Stimulated activated effector memory CD8-positive, alpha-beta T cell treated with anti-CD3 and anti-CD28 coated beads, Interleukin-12 subunit alpha, Interleukin-12 subunit beta, amount 100 ng/mL, for 72 hours (primary cell): ENCODE measurements at regions not wholly inside any gene's neighbourhood (a gene's known extent, or its start where the extent isn't known, plus 50 kb on each side); places are given as distances from the start of the nearest gene placed in this dataset.

Experiments used
- ATAC-seq: fragments of 150-1000 bp; cut with Tn5 transposase; 2 replicates; pipeline ENCODE4 v1.10.0; 2021
- DNase-seq, 2 donors: peaks; one replicate each; pipeline ENCODE4 v3.0.0; 2021 to 2022; ENCODE audit warnings: low spot score in 2 of 2
- H3K27ac Mint-ChIP-seq: one replicate; pipeline ENCODE4 v1.8.0; 2022; ENCODE audit warnings: mild to moderate bottlenecking, mixed read lengths
- H3K36me3 Mint-ChIP-seq: one replicate; pipeline ENCODE4 v1.8.0; 2022; ENCODE audit warnings: mild to moderate bottlenecking, mixed read lengths
- H3K4me1 Mint-ChIP-seq: one replicate; pipeline ENCODE4 v1.8.0; 2022; ENCODE audit warnings: mixed read lengths
- H3K4me3 Mint-ChIP-seq: one replicate; pipeline ENCODE4 v1.8.0; 2022; ENCODE audit warnings: mild to moderate bottlenecking, mixed read lengths
- H3K9me3 Mint-ChIP-seq: one replicate; pipeline ENCODE4 v1.8.0; 2022; ENCODE audit warnings: mixed read lengths

DNA sequence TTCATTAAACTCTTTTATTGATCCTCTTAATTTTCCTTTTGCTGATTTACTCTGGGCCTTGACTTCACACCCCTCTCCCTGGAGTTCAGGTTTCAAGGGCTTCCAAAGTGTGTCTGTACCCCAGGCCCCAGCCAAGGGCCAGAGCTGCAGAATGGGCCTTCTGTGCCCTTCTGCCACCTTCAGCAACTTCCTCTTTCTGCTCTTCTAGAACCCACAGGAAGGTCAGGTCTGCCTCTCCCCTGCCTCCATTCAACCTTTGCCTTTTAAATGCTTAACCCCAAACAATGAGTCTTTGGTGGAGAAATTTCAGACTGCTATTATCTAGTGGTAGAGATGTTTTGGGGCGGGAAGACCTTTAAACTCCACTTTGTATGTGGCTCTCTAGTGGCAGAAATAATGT is 63.1 kb downstream of the TSN start:
- no peaks in the 10 kb centered on the region for H3K9me3 Mint-ChIP-seq
- H3K4me3 Mint-ChIP-seq, result no peak overlapping the region
- DNase-seq (no peak), ATAC-seq (no peak)
- H3K4me1 Mint-ChIP-seq, result no peaks in the 10 kb centered on the region
- no peaks in the 10 kb centered on the region for H3K36me3 Mint-ChIP-seq
- no peak overlapping the region for H3K27ac Mint-ChIP-seq

DNA sequence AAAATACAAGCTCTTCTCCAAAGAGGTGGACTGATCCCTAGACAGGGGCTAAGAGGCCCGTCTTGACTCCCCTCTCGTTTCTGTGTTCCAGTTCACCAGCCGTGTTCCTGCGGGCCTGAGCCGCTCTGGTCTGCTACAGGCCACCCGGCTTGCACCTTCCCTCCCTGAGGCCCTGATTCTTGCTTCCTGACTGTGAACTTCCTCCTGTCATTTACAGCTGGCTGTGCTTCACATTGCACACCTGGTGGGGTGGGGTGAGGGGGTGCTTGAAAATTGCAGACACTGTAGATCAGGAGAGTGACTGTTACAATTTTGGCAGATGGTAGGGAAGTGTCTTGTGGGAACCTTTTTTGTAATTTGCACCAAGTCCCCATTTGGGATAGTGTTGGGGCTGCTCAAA is 64.4 kb downstream of the TSN start:
- no peak overlapping the region for H3K27ac Mint-ChIP-seq
- no peak overlapping the region for H3K4me3 Mint-ChIP-seq
- H3K9me3 Mint-ChIP-seq, result no peaks in the 10 kb centered on the region
- H3K4me1 Mint-ChIP-seq, result no peaks in the 10 kb centered on the region
- no peaks in the 10 kb centered on the region for H3K36me3 Mint-ChIP-seq
- no peak for ATAC-seq
- no peak for DNase-seq

DNA sequence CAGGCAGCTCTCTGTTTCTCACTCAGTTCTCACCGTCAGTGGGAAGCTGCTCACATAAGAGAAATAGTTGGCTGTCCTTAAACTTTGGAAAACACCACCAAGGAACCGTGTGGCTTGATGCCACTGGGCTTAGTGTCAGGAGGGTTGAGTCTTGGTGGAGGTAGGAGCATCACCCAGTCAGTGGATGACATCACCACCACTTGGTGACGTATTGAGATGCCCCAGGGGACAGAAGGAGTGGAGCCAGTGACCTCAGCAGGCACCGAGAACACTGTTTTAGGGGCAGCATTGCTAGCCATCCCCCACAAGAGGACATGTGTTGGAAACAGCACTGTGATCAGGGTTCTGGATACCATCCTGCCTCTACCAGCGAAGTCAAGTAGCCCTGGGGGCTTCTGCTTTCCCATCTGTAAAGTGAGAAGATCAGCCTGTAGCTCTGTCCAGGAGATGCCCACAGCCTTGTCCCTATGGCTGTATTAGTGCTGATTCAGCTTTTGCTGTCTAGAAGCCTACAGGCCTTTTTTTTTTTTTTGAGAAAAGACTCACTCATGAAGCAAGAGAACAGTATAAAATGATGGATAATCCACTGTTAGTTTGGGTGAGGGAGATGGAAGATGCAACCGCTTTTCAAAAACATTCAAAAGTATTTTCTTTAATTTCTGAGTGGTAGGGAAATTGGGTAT is 66.2 kb downstream of the TSN start:
- no peaks in the 10 kb centered on the region for H3K4me1 Mint-ChIP-seq
- no peaks in the 10 kb centered on the region for H3K36me3 Mint-ChIP-seq
- no peak overlapping the region for H3K4me3 Mint-ChIP-seq
- no peaks in the 10 kb centered on the region for H3K9me3 Mint-ChIP-seq
- DNase-seq (no peak), ATAC-seq (no peak)
- H3K27ac Mint-ChIP-seq, result no peak overlapping the region

DNA sequence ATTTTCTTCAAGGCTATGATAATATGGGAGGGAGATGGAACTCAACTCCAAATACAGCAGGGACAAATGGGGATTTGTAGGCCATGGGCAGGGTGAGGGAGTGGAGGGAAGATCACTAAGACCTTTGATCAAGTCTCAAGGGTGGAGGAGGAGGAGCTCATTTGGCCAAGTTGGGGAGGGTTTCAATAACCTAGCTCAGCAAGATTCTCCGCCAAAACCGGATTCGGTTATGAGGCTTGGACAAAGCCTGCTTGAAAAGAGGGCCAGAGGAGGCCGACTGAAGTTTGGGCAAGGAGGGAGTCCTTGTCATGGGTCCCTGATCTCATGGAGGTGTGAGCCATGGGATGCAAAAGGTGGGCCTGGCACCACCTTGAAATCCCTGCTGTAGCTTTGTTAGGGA is 68.8 kb downstream of the TSN start:
- ATAC-seq (no peak), DNase-seq (no peak)
- Mint-ChIP-seq H3K36me3 (no peaks in the 10 kb centered on the region), H3K9me3 (no peaks in the 10 kb centered on the region), H3K27ac (no peak overlapping the region), H3K4me1 (no peaks in the 10 kb centered on the region), H3K4me3 (no peak overlapping the region)

DNA sequence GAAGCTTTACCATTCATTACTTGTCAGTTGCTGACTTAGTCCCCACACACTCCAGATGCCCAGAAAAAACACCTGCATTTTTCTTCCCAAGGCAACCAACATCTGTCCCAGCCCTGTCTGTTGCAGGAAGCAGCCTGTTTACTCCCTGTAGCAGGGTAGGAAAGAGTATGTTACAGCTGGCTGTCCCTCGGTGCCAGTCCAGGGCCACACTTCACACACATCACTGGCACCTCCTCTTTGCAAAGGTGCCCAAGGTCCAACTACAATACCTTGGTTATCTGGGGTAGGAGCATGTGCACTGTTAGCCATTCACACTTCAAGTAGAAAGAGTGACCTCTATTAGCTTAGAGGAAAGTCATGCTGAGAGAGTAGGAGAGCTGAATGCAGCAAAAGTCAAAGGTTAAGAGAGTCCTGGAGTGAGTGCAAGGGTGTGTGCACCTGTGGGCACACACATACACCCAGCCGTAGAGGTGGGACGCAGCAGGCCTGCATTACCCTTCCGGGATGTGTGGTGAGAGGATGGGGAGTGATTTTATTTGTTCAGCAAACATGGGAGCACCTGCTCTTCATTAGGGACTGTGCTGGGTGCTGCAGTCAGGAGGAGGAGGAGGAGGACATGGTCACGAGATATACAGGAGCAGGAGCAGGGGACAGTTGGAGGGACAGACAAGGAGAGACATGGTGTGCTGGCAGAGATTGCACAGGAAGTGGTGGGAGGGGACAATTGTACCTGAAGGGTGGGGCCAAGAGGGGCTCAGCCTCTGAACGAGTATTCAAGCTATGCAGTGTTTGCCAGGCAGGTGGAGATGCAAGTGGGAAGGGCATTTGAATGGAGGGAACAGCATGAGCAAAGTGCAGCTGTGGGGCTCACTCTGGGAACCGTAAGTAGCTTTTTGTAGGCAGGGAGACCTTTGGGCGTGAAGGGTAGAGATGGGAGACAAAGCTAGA is 69.8 kb downstream of the TSN start:
- Mint-ChIP-seq H3K4me3 (no peak overlapping the region), H3K36me3 (no peaks in the 10 kb centered on the region), H3K4me1 (no peaks in the 10 kb centered on the region), H3K9me3 (no peaks in the 10 kb centered on the region), H3K27ac (no peak overlapping the region)
- DNase-seq (no peak), ATAC-seq (no peak)

DNA sequence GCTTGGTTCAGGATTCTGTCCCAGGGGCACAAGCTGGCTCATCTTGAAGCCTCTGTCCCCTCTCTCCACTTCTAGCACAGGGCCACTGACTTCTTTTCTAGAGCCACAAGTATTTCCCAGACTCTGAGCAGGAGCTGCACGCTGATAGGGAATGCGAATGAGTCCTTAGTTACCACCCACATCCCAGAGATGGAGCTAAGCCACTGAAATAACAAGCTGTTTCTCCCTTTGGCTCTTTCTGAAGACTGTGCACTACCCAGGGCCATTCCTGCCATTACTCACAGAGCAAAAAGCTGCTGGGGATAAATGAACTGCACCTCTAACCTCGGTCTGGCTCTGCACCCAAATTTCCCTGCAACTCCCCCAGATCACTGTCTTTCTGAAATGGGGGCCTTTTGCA is 70.6 kb downstream of the TSN start:
- ATAC-seq, result no peak
- H3K4me3 Mint-ChIP-seq, result no peak overlapping the region
- no peaks in the 10 kb centered on the region for H3K36me3 Mint-ChIP-seq
- DNase-seq, result no peak
- H3K27ac Mint-ChIP-seq, result no peak overlapping the region
- H3K4me1 Mint-ChIP-seq, result no peaks in the 10 kb centered on the region
- H3K9me3 Mint-ChIP-seq, result no peaks in the 10 kb centered on the region

DNA sequence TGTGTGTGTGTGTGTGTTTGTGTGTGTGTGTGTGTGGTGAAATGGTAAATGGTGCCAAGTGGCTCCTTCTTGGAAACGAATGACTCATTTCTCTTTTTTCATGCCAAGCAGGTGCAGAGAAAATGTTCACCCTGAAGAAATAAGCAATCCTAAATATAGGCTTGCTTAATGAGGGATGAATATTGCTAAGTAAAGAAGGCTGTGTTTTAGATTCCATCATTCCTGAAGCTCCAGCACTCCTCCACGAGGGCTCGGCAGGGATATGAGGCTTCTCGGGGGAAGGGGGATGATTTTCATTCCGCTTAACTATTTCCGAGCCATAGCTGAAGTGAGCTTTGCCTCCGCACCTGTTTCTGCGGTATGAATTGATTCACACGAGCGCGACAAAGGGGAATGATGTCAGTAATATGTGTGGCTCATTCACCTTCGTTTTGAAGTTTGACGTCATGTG is 72.9 kb downstream of the TSN start:
- no peak for ATAC-seq
- no peak for DNase-seq
- H3K4me1 Mint-ChIP-seq, result no peaks in the 10 kb centered on the region
- no peaks in the 10 kb centered on the region for H3K9me3 Mint-ChIP-seq
- H3K4me3 Mint-ChIP-seq, result no peak overlapping the region
- H3K27ac Mint-ChIP-seq, result no peak overlapping the region
- no peaks in the 10 kb centered on the region for H3K36me3 Mint-ChIP-seq

DNA sequence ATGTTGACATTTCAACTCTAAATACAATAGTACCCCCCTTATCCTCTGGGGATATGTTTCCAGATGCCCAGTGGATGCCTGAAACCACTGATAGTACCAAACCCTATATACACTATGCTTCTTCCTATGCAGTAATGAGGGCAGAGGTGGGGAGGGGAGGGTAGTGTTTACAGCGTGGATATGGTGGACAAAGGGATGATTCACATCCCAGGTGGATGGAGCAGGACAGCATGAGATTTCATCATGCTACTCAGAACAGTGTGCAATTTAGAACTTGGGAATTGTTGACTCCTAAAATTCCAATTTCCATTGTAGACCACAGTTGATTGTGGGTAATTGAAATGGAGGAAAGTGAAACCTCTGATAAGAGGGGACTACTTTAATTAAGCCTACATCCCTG is 75.4 kb downstream of the TSN start:
- Mint-ChIP-seq H3K4me3 (no peak overlapping the region), H3K36me3 (no peaks in the 10 kb centered on the region)

DNA sequence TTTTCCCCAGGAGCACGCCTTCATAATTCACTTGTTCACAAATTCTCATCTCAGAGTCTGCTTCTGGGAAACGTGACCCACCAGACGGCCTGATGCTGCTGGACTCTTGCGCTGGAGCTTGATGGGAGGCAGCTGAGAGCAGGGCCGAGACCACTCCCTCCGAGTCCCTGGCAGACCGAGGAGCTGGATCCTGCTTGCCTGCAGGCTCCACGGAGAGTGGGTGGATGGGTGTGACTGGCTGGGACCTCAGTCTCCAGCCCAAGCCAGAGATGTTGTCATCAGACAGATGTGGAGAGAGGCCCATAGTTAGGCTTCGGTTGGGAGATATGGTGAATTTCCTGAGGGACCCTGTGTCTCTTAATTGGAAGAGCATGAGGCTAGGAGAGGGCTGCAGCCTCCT is 76.4 kb downstream of the TSN start:
- H3K4me3 Mint-ChIP-seq, result no peak overlapping the region
- H3K27ac Mint-ChIP-seq, result no peak overlapping the region
- H3K36me3 Mint-ChIP-seq, result no peaks in the 10 kb centered on the region

More for the DNA sequence above, 75.4 kb downstream of the TSN start:
- Mint-ChIP-seq H3K9me3 (no peaks in the 10 kb centered on the region), H3K4me1 (no peaks in the 10 kb centered on the region), H3K27ac (no peak overlapping the region)
- ATAC-seq, result no peak
- no peak for DNase-seq

DNA sequence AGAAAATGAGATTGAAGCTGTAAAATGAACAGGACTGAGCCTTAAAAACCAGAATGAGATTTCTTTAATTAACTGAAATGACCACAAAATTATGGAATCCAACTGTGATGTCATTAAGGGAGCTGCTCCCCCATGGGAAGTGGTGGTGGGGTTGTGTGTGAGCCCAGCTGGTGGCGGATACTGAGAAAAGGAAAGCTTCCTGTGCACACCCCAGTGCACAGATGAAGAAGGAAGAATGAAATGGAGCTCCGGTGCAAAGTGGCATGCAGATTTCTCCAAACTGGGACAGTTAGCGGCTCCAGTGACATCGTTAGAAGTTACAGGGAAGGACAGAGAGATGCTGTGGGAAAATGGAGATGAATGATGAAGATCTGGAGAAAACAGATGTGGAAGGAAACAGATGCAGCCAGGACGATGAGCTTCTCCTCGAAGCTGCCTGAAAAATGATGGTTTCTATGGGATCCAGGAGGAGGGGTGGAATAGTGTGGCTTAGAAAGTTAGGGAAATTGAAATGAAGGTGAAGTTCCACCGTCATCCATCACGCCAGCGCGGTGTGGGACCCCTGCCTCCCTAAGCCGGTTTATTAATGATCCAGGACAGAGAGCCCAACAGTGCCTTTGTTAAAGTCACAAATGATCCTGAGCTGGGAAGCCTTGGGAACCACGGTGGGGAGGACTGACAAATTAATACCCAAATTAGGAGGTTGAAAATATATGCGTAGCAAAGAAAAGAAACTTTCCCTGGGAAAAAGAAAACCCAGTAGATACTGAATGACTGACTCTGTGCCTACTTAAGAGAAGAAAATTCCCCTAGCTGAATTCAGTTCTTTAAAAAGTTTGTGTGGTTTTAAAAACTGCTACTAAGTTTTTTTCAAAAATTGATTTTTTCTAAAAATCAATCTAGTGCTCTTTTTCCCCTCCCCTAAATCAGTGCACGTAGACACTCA is 77.2 kb downstream of the TSN start:
- H3K4me3 Mint-ChIP-seq, result no peak overlapping the region
- DNase-seq (no peak), ATAC-seq (no peak)
- no peaks in the 10 kb centered on the region for H3K36me3 Mint-ChIP-seq
- H3K9me3 Mint-ChIP-seq, result no peaks in the 10 kb centered on the region
- H3K4me1 Mint-ChIP-seq, result no peaks in the 10 kb centered on the region
- no peak overlapping the region for H3K27ac Mint-ChIP-seq

More for the DNA sequence above, 76.4 kb downstream of the TSN start:
- no peak for ATAC-seq
- Mint-ChIP-seq H3K4me1 (no peaks in the 10 kb centered on the region), H3K9me3 (no peaks in the 10 kb centered on the region)
- no peak for DNase-seq

DNA sequence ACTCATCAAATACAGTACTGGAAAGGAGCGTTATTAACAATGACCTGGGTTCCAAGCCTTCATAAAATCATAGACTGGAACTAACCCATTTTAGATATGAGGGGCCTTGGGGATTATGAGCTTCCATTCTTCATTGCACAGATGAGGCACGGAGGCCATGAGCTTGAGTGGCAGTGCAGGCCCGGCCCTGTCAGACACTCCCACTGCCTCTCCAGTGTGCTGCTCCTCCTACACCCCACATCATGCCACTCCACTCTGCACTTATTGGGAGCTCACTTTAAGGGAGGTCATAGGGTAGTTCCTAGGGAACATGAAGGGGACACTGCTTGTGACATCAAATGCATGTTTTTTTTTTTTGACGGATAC is 77.9 kb downstream of the TSN start:
- ATAC-seq, result no peak
- H3K27ac Mint-ChIP-seq, result no peak overlapping the region

DNA sequence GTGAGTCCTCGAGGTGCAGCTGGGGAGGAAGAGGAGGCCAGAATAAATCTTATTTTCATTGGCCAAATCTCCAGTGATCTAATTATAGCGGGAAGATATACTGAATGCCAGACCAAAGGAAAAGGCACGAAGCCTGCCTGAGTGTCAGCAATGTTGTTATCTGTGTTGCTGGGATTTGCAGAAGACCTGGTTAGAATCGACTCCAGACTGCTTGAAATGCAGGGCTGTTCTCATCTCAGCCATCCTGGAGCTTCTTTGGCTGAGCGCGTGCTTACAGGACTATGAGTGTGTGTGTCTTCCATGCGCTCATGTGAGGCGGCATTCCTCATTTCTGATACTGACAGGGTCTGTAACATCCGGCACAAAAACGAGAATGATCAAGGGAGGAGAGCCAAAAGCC is 81.2 kb downstream of the TSN start:
- peak; percentile 17 for ATAC-seq
- H3K27ac Mint-ChIP-seq, result no peak overlapping the region
- H3K4me3 Mint-ChIP-seq, result no peak overlapping the region

More for the DNA sequence above, 77.9 kb downstream of the TSN start:
- Mint-ChIP-seq H3K4me1 (no peaks in the 10 kb centered on the region), H3K9me3 (no peaks in the 10 kb centered on the region), H3K36me3 (no peaks in the 10 kb centered on the region), H3K4me3 (no peak overlapping the region)
- no peak for DNase-seq

DNA sequence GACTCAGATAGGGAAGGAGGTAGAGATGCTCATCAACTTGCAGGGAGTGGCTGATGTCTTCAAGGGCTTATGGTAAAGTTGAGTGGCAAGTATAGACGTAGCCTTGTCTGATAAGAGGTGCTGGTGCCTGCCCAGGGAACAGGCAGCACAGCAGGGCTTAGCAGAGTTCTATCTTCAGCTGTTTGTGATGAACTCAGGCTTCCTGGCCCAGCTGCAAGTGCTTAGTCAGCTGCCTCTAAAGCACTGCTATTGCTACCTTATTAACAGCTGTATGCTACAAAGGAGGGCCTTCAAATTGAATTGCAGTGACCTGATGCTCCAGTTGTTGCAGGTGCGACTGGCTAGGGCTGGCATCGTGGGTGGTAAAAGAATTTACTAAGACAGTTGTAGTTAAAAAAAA is 82.1 kb downstream of the TSN start:
- Mint-ChIP-seq H3K4me3 (no peak overlapping the region), H3K36me3 (no peaks in the 10 kb centered on the region), H3K27ac (no peak overlapping the region), H3K4me1 (no peaks in the 10 kb centered on the region), H3K9me3 (no peaks in the 10 kb centered on the region)
- no peak for ATAC-seq
- no peak for DNase-seq

More for the DNA sequence above, 81.2 kb downstream of the TSN start:
- H3K9me3 Mint-ChIP-seq, result no peaks in the 10 kb centered on the region
- no peaks in the 10 kb centered on the region for H3K36me3 Mint-ChIP-seq
- no peak for DNase-seq
- H3K4me1 Mint-ChIP-seq, result no peaks in the 10 kb centered on the region

DNA sequence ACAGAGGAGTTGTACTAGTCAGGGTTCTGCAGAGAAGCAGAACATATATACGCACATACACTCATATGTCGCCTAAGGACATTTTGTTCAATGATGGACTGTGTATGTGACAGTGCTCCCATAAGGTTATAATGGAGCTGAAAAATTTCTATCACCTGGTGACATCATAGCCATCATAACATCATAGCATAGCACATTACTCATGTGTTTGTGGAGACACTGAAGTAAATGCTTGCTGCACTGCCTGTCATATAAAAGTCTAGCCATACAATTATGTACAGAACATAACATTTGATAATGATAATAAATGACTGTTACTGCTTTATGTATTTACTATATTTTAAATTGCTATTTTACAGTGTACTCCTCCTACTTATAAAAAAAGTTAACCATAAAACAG is 83.1 kb downstream of the TSN start:
- Mint-ChIP-seq H3K36me3 (no peaks in the 10 kb centered on the region), H3K9me3 (no peaks in the 10 kb centered on the region), H3K27ac (no peak overlapping the region), H3K4me1 (no peaks in the 10 kb centered on the region), H3K4me3 (no peak overlapping the region)
- DNase-seq (no peak), ATAC-seq (no peak)

DNA sequence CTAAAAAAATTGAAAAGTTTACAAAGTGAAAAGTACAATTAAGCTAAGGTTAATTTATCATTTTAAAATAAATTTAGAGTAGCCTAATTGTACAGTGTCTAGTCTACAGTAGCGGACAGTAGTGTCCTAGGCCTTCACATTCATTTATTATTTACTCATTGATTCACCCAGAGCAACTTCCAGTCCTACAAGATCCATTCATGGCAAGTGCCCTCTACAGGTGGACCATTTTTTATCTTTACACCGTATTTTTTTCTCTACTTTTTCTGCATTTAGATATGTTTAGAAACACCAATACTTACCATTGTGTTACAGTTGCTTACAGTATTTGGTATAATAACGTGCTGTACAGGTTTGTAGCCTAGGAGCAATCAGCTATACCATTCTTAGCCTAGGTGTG is 84.1 kb downstream of the TSN start:
- Mint-ChIP-seq H3K27ac (no peak overlapping the region), H3K4me1 (no peaks in the 10 kb centered on the region), H3K4me3 (no peak overlapping the region), H3K36me3 (no peaks in the 10 kb centered on the region), H3K9me3 (no peaks in the 10 kb centered on the region)
- ATAC-seq (no peak), DNase-seq (no peak)
